ENCODE measurements at regions not wholly inside any gene's neighbourhood (a gene's known extent, or its start where the extent isn't known, plus 50 kb on each side); places are given as distances from the start of the nearest gene placed in this dataset.

- DNase-seq: peak; percentile 72
Measured at GRCh38 chr18:11553098-11553940, 56.1 kb upstream of the SLC35G4 start.

GRCh38 chr18:11548916-11549551 is 60.4 kb upstream of the SLC35G4 start:
- no peak for DNase-seq

- no peak for DNase-seq
Measured at GRCh38 chr18:11548396-11548795, 61.0 kb upstream of the SLC35G4 start.

- no peak for DNase-seq
Measured at GRCh38 chr18:11544060-11544633, 65.2 kb upstream of the SLC35G4 start.

DNA sequence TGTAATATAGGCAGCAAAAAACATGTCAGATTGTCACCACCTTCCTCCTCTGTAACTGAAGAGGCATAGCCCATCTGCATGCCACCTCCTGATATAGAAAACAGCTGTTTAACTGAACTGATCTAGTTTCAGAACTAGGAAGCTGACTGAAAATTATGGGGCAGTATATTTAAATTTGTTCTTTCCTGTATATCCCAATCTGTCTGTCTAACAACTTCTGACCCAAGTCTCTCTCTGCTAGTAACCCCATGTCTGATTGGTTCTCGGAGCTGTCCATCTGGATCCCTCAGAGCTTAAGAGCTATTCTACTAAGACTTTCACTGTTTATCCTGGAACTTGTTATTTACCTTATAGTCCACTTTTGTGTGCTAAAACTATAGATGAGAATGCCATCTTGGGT is 68.2 kb upstream of the SLC35G4 start:
- no peak for DNase-seq

- DNase-seq: no peak
Measured at GRCh38 chr18:11533942-11534496, 75.4 kb upstream of the SLC35G4 start.

DNA sequence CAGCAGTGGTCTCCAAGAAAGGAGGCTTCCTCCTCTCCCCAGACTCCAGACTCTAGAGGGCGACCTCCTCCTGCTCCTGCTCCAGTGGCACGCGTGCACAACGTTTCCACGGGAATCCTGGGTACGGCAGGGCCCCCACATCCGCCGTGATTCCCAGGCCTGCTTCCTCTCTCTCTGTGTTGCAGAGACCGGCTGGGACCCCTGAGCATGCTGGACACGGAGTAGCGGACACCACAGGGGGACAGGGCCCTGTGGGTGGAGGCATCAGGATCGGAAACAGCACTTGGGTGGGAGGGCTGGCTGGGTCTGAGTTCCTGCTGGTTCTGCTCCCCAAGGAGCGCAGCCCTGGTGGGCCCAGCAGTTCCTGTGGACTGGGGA is 75.9 kb upstream of the SLC35G4 start:
- no peak for DNase-seq

DNA sequence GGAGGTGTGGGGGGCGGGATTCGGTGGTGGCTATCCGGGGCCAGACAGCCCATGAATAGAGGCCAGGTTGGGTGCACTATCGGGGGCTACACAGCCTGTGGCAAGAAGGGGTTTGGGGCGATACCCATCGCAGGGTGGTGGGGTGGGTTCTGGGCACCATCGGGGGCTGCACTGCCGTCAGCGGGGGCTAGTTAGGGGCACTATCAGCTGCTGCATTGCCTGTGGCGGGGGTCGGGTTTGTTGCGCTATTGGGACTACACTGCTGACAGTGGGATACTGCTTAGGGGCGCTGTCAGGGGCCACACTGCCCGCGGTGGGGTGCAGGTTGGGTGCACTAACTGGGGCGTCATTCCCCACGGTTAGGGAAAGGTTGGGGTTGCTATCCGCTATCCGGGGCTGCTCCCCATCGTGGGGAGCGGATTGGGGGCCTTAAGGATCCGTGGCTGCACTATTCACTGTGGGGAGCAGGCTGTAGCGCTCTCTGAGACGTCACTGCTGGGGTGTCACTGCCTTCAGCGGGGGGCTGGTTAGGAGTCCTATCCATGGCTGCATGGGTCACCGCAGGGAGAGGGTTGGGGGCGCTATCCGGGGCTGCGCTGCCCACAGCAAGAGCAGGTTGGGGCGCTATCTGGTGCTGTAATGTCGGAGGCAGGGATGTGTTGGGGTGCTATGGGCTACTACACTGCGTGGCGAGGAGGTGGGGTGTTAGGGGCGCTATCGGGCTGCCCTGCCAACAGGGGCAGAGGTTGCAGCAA is 76.5 kb upstream of the SLC35G4 start:
- DNase-seq: no peak

- DNase-seq: no peak
Measured at GRCh38 chr18:11529081-11529480, 80.3 kb upstream of the SLC35G4 start.

DNA sequence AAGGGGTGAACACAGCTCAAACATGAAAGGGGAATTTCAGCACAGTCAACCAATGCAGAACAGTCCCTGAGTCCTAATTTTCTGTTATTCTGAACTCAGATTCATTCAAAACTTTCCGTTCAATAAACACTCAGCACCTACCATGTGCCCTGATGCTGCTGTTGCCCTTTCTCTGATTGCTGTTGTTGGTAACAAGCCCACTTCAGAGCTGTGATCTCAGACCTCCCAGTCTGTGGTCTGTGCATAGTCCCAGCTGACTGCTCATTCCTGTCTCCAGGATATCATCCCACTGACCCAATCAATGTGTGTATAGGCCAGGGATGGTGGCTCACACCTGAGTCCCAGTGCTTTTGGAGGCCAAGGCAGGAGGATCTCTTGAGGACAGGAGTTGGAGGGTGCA is 82.7 kb upstream of the SLC35G4 start:
- no peak for DNase-seq

DNA sequence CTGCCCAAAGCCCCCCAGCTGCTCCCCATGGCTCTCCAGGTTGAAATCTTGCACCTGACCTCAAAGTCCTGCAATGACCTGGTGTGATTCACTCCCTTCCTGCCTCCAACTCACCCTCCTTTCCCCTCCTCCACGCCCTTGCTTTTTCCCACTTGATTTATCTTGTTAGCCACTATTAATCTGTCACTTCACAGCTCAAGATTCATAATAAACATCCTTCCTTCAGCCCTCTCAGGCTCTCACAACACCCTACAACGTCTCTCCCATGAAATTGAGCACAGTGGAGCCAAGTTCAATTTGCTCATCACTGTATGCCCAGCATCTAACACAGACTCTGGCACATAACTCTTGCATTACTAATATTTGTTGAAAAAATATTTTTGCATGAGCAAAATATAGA is 85.6 kb upstream of the SLC35G4 start:
- no peak for DNase-seq

- no peak for DNase-seq
Measured at GRCh38 chr18:11522992-11523391, 86.4 kb upstream of the SLC35G4 start.

- DNase-seq: no peak
Measured at GRCh38 chr18:11521853-11522252, 87.5 kb upstream of the SLC35G4 start.

DNA sequence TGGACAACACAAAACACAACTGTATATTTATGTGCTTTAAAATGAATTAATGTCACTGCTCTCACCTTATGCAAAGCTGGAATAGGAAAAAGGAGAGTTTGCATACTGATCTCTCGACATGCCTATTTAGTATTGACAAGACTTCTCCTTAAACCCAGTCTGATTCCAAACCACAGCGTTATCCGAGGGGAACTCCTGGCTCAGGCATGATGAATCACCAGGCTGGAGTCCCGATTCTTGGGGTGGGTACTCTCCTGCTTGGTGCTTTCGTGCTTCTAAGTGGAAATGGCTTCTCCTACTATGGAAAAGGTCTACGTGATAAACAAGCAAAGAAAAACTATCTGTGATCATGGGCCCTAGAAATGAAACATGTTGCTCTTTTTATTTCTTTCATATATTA is 88.9 kb upstream of the SLC35G4 start:
- DNase-seq: no peak

- peak; percentile 85 for DNase-seq
Measured at GRCh38 chr18:11518788-11519685, 90.4 kb upstream of the SLC35G4 start.

- no peak for DNase-seq
Measured at GRCh38 chr18:11517704-11518103, 91.7 kb upstream of the SLC35G4 start.

- no peak for DNase-seq
Measured at GRCh38 chr18:11516751-11517503, 92.5 kb upstream of the SLC35G4 start.

- DNase-seq: no peak
Measured at GRCh38 chr18:11514267-11514666, 95.1 kb upstream of the SLC35G4 start.

- DNase-seq: no peak
Measured at GRCh38 chr18:11512096-11513025, 97.0 kb upstream of the SLC35G4 start.

DNA sequence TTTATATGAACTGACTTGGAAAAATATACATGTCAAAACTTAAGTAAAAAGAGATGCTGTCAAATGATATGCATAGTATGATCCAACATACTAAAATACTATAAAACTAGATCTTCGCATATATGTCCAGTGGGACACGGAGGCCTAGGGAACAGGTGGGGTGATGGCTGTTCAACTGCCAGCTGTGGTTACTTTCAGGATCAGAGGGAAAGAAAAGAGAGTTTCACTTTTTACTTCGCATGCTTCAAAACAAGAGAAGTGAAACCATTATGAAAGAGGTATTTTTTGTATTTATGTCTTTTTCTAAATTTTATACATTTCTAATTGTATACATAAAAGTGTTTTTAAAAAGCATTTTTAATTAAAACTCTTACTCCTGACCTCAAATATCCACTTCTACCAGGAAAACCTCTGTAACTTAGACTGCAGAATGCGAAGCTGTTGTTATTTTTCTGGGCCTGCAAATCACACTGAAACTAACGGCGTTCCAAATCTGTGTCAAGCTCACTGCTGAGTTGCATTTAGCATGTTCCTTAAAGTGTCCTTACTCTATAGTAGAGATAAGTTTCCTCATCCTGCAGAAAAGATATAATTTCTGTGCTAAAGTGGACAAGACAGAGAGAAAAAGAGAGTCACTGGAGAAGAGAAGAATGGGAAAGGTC is 97.8 kb upstream of the SLC35G4 start:
- DNase-seq: no peak

All from hematopoietic multipotent progenitor cell treated with erythropoietin and hydrocortisone succinate and interleukin-3 and kit ligand, for 6 days (in vitro differentiated cells).